ENCODE measurements at regions not wholly inside any gene's neighbourhood (a gene's known extent, or its start where the extent isn't known, plus 50 kb on each side); places are given as distances from the start of the nearest gene placed in this dataset.

GRCh38 chr9:28774433-28775235 lies 1201.4 kb upstream of the C9orf72 start:
- ChIA-PET CTCF (ENCODE audit: partially characterized antibody) (no interaction called here), POLR2A (ENCODE audit: partially characterized antibody) (no interaction called here)
- Histone ChIP-seq H3K9me3 (ENCODE audit: control insufficient read depth in 1 of 2, low read length in 2 of 2) (no peaks in the 10 kb centered on the region), H3K27me3 (ENCODE audit: insufficient read depth, low read length) (no peaks in the 10 kb centered on the region), H3K36me3 (ENCODE audit: insufficient read depth, low read length) (no peaks in the 10 kb centered on the region), H3K27ac (ENCODE audit: low read depth, low read length) (no peak overlapping the region), H3K4me1 (ENCODE audit: insufficient read depth, low read length) (no peaks in the 10 kb centered on the region), H3K4me3 (ENCODE audit: low read length in 2 of 2) (no peak overlapping the region)
- Mint-ChIP-seq H3K9me3 (peaks cover 0 to 4% (median 0%) of the 10 kb centered on the region in 8 donors), H3K4me3 (no peak overlapping the region), H3K36me3 (no peaks in the 10 kb centered on the region), H3K4me1 (no peaks in the 10 kb centered on the region), H3K27ac (no peak overlapping the region), H3K27me3 (no peaks in the 10 kb centered on the region)
- intact Hi-C loops (cut with micrococcal nuclease), result no loop called here
- no peak for DNase-seq

GRCh38 chr9:28779243-28779642 lies 1206.0 kb upstream of the C9orf72 start:
- no peaks in the 10 kb centered on the region for H3K36me3 Mint-ChIP-seq
- DNase-seq, result no peak
- Histone ChIP-seq H3K27ac (ENCODE audit: low read depth, low read length) (no peak overlapping the region), H3K4me3 (ENCODE audit: low read length in 2 of 2) (no peak overlapping the region), H3K4me1 (ENCODE audit: insufficient read depth, low read length) (no peaks in the 10 kb centered on the region), H3K9me3 (ENCODE audit: control insufficient read depth in 1 of 2, low read length in 2 of 2) (no peaks in the 10 kb centered on the region), H3K36me3 (ENCODE audit: insufficient read depth, low read length) (no peaks in the 10 kb centered on the region), H3K27me3 (ENCODE audit: insufficient read depth, low read length) (no peaks in the 10 kb centered on the region)
- intact Hi-C loops (cut with micrococcal nuclease), result no loop called here
- H3K4me3 Mint-ChIP-seq, result no peak overlapping the region
- H3K27ac Mint-ChIP-seq, result no peak overlapping the region
- no peaks in the 10 kb centered on the region for H3K4me1 Mint-ChIP-seq
- no peaks in the 10 kb centered on the region for H3K27me3 Mint-ChIP-seq
- ChIA-PET POLR2A (ENCODE audit: partially characterized antibody) (no interaction called here), CTCF (ENCODE audit: partially characterized antibody) (no interaction called here)
- peaks cover 0 to 3% (median 0%) of the 10 kb centered on the region in 8 donors for H3K9me3 Mint-ChIP-seq

- Mint-ChIP-seq H3K36me3 (no peaks in the 10 kb centered on the region), H3K4me1 (no peaks in the 10 kb centered on the region), H3K9me3 (peaks cover 0 to 3% (median 0%) of the 10 kb centered on the region in 8 donors), H3K27ac (no peak overlapping the region), H3K4me3 (no peak overlapping the region), H3K27me3 (no peaks in the 10 kb centered on the region)
- Histone ChIP-seq H3K27ac (ENCODE audit: low read depth, low read length) (no peak overlapping the region), H3K27me3 (ENCODE audit: insufficient read depth, low read length) (no peaks in the 10 kb centered on the region), H3K4me1 (ENCODE audit: insufficient read depth, low read length) (no peaks in the 10 kb centered on the region), H3K36me3 (ENCODE audit: insufficient read depth, low read length) (no peaks in the 10 kb centered on the region), H3K4me3 (ENCODE audit: low read length in 2 of 2) (no peak overlapping the region), H3K9me3 (ENCODE audit: control insufficient read depth in 1 of 2, low read length in 2 of 2) (no peaks in the 10 kb centered on the region)
- POLR2A ChIA-PET (ENCODE audit: partially characterized antibody), result no interaction called here
- intact Hi-C loops (cut with micrococcal nuclease), result no loop called here
- DNase-seq, result no peak
- CTCF ChIA-PET (ENCODE audit: partially characterized antibody), result no interaction called here
Measured at GRCh38 chr9:28781481-28781880, 1208.2 kb upstream of the C9orf72 start.

GRCh38 chr9:28782630-28783029 lies 1209.3 kb upstream of the C9orf72 start:
- no peaks in the 10 kb centered on the region for H3K36me3 Mint-ChIP-seq
- Histone ChIP-seq H3K27ac (ENCODE audit: low read depth, low read length) (no peak overlapping the region), H3K4me3 (ENCODE audit: low read length in 2 of 2) (no peak overlapping the region), H3K9me3 (ENCODE audit: control insufficient read depth in 1 of 2, low read length in 2 of 2) (no peaks in the 10 kb centered on the region), H3K36me3 (ENCODE audit: insufficient read depth, low read length) (no peaks in the 10 kb centered on the region), H3K4me1 (ENCODE audit: insufficient read depth, low read length) (no peaks in the 10 kb centered on the region), H3K27me3 (ENCODE audit: insufficient read depth, low read length) (no peaks in the 10 kb centered on the region)
- peaks cover 0 to 2% (median 0%) of the 10 kb centered on the region in 8 donors for H3K9me3 Mint-ChIP-seq
- H3K4me3 Mint-ChIP-seq, result no peak overlapping the region
- intact Hi-C loops (cut with micrococcal nuclease), result no loop called here
- no peaks in the 10 kb centered on the region for H3K27me3 Mint-ChIP-seq
- no peak overlapping the region for H3K27ac Mint-ChIP-seq
- DNase-seq, result no peak
- ChIA-PET CTCF (ENCODE audit: partially characterized antibody) (no interaction called here), POLR2A (ENCODE audit: partially characterized antibody) (no interaction called here)
- H3K4me1 Mint-ChIP-seq, result no peaks in the 10 kb centered on the region

- ChIA-PET POLR2A (ENCODE audit: partially characterized antibody) (no interaction called here), CTCF (ENCODE audit: partially characterized antibody) (no interaction called here)
- Histone ChIP-seq H3K9me3 (ENCODE audit: control insufficient read depth in 1 of 2, low read length in 2 of 2) (no peaks in the 10 kb centered on the region), H3K36me3 (ENCODE audit: insufficient read depth, low read length) (no peaks in the 10 kb centered on the region), H3K27me3 (ENCODE audit: insufficient read depth, low read length) (no peaks in the 10 kb centered on the region), H3K4me1 (ENCODE audit: insufficient read depth, low read length) (no peaks in the 10 kb centered on the region), H3K4me3 (ENCODE audit: low read length in 2 of 2) (no peak overlapping the region), H3K27ac (ENCODE audit: low read depth, low read length) (no peak overlapping the region)
- Mint-ChIP-seq H3K9me3 (peaks cover 0 to 3% (median 0%) of the 10 kb centered on the region in 8 donors), H3K4me1 (no peaks in the 10 kb centered on the region), H3K4me3 (no peak overlapping the region), H3K36me3 (no peaks in the 10 kb centered on the region), H3K27me3 (no peaks in the 10 kb centered on the region), H3K27ac (no peak overlapping the region)
- no peak for DNase-seq
- intact Hi-C loops (cut with micrococcal nuclease), result no loop called here
Measured at GRCh38 chr9:28792716-28793115, 1219.4 kb upstream of the C9orf72 start.

GRCh38 chr9:28799876-28800275 lies 1226.6 kb upstream of the C9orf72 start:
- intact Hi-C loops (cut with micrococcal nuclease), result no loop called here
- no peak overlapping the region for H3K4me3 ChIP-seq (ENCODE audit: low read length in 2 of 2)
- Mint-ChIP-seq H3K9me3 (peaks cover 0 to 2% (median 0%) of the 10 kb centered on the region in 8 donors), H3K4me3 (no peak overlapping the region), H3K4me1 (no peaks in the 10 kb centered on the region), H3K27me3 (no peaks in the 10 kb centered on the region), H3K27ac (no peak overlapping the region), H3K36me3 (no peaks in the 10 kb centered on the region)
- no peak for DNase-seq
- H3K27ac ChIP-seq (ENCODE audit: low read depth, low read length), result no peak overlapping the region
- no peaks in the 10 kb centered on the region for H3K36me3 ChIP-seq (ENCODE audit: insufficient read depth, low read length)
- CTCF ChIA-PET (ENCODE audit: partially characterized antibody), result no interaction called here
- POLR2A ChIA-PET (ENCODE audit: partially characterized antibody), result no interaction called here
- no peaks in the 10 kb centered on the region for H3K27me3 ChIP-seq (ENCODE audit: insufficient read depth, low read length)
- no peaks in the 10 kb centered on the region for H3K9me3 ChIP-seq (ENCODE audit: control insufficient read depth in 1 of 2, low read length in 2 of 2)
- H3K4me1 ChIP-seq (ENCODE audit: insufficient read depth, low read length), result no peaks in the 10 kb centered on the region

GRCh38 chr9:28801144-28801799 lies 1228.0 kb upstream of the C9orf72 start:
- Mint-ChIP-seq H3K36me3 (no peaks in the 10 kb centered on the region), H3K27ac (no peak overlapping the region), H3K27me3 (no peaks in the 10 kb centered on the region), H3K9me3 (peaks cover 0 to 2% (median 0%) of the 10 kb centered on the region in 8 donors), H3K4me1 (no peaks in the 10 kb centered on the region), H3K4me3 (no peak overlapping the region)
- Histone ChIP-seq H3K4me3 (ENCODE audit: low read length in 2 of 2) (no peak overlapping the region), H3K36me3 (ENCODE audit: insufficient read depth, low read length) (no peaks in the 10 kb centered on the region), H3K9me3 (ENCODE audit: control insufficient read depth in 1 of 2, low read length in 2 of 2) (no peaks in the 10 kb centered on the region), H3K4me1 (ENCODE audit: insufficient read depth, low read length) (no peaks in the 10 kb centered on the region), H3K27ac (ENCODE audit: low read depth, low read length) (no peak overlapping the region), H3K27me3 (ENCODE audit: insufficient read depth, low read length) (no peaks in the 10 kb centered on the region)
- intact Hi-C loops (cut with micrococcal nuclease), result no loop called here
- ChIA-PET POLR2A (ENCODE audit: partially characterized antibody) (no interaction called here), CTCF (ENCODE audit: partially characterized antibody) (no interaction called here)
- DNase-seq, result no peak

All from CD4-positive, alpha-beta memory T cell (primary cell).